ENCODE measurements at regions not wholly inside any gene's neighbourhood (a gene's known extent, or its start where the extent isn't known, plus 50 kb on each side); places are given as distances from the start of the nearest gene placed in this dataset.

- TF ChIP-seq CTCF (IDR thresholded peaks at IDR 0.05; ENCODE audit: low read depth, low read length, missing control alignments): no peak
- no peak for DNase-seq (ENCODE audit: low read depth)
- H3K4me3 ChIP-seq (ENCODE audit: low read depth, low read length): no peak overlapping the region
Measured at GRCh38 chr19:33906578-33907335, 110.1 kb downstream of the KCTD15 start.

GRCh38 chr19:33910922-33911321, 114.3 kb downstream of the KCTD15 start:
- H3K4me3 ChIP-seq (ENCODE audit: low read depth, low read length): no peak overlapping the region
- no peak for TF ChIP-seq CTCF (IDR thresholded peaks at IDR 0.05; ENCODE audit: low read depth, low read length, missing control alignments)
- no peak for DNase-seq (ENCODE audit: low read depth)

- no peak for TF ChIP-seq CTCF (IDR thresholded peaks at IDR 0.05; ENCODE audit: low read depth, low read length, missing control alignments)
- no peak for DNase-seq (ENCODE audit: low read depth)
- no peak overlapping the region for H3K4me3 ChIP-seq (ENCODE audit: low read depth, low read length)
Measured at GRCh38 chr19:33914599-33914998, 117.9 kb downstream of the KCTD15 start.

GRCh38 chr19:33916792-33917191, 120.1 kb downstream of the KCTD15 start:
- no peak overlapping the region for H3K4me3 ChIP-seq (ENCODE audit: low read depth, low read length)
- no peak for TF ChIP-seq CTCF (IDR thresholded peaks at IDR 0.05; ENCODE audit: low read depth, low read length, missing control alignments)
- DNase-seq (ENCODE audit: low read depth): no peak

GRCh38 chr19:33919291-33919690, 122.6 kb downstream of the KCTD15 start:
- H3K4me3 ChIP-seq (ENCODE audit: low read depth, low read length): no peak overlapping the region
- no peak for TF ChIP-seq CTCF (IDR thresholded peaks at IDR 0.05; ENCODE audit: low read depth, low read length, missing control alignments)
- DNase-seq (ENCODE audit: low read depth): no peak

GRCh38 chr19:33921165-33921564, 124.5 kb downstream of the KCTD15 start:
- H3K4me3 ChIP-seq (ENCODE audit: low read depth, low read length): no peak overlapping the region
- no peak for DNase-seq (ENCODE audit: low read depth)
- no peak for TF ChIP-seq CTCF (IDR thresholded peaks at IDR 0.05; ENCODE audit: low read depth, low read length, missing control alignments)

GRCh38 chr19:33926306-33926705, 129.6 kb downstream of the KCTD15 start:
- no peak for DNase-seq (ENCODE audit: low read depth)
- no peak overlapping the region for H3K4me3 ChIP-seq (ENCODE audit: low read depth, low read length)
- no peak for TF ChIP-seq CTCF (IDR thresholded peaks at IDR 0.05; ENCODE audit: low read depth, low read length, missing control alignments)

Data from GM12864 (cell line).